ENCODE measurements at regions not wholly inside any gene's neighbourhood (a gene's known extent, or its start where the extent isn't known, plus 50 kb on each side); places are given as distances from the start of the nearest gene placed in this dataset.

DNA sequence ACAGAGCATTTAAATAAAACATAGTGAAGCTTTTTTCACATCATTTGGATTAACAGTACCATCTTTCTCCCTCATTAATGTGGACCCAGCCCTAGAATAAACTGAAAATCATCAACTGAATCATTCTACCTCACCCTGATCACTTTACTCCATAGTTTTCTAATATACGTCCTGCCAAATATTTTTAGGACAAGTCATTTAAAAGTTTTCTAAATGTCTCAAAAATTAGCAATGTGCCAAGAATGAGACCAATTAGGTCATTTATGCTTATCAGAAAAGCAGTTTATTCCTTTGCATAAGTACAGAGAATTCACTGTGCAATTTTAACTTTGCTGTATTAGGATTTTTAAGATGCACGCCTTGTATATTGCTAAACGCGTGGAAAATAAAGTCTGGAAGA, 284.4 kb downstream of the PIK3R1 start:
- intact Hi-C loops (cut with DNase I; ENCODE audit: low total_unique reads) = no loop called here
- Histone ChIP-seq H3K9me3 (peaks cover 0 to 17% (median 9%) of the 10 kb centered on the region in 3 donors), H3K27ac (no peak overlapping the region), H3K4me1 (peaks cover 0 to 16% (median 3%) of the 10 kb centered on the region in 4 donors), H3K4me3 (no peak overlapping the region), H3K36me3 (no peaks in the 10 kb centered on the region), H3K27me3 (no peaks in the 10 kb centered on the region)
- no peak for DNase-seq
- TF ChIP-seq, protein P1, sequence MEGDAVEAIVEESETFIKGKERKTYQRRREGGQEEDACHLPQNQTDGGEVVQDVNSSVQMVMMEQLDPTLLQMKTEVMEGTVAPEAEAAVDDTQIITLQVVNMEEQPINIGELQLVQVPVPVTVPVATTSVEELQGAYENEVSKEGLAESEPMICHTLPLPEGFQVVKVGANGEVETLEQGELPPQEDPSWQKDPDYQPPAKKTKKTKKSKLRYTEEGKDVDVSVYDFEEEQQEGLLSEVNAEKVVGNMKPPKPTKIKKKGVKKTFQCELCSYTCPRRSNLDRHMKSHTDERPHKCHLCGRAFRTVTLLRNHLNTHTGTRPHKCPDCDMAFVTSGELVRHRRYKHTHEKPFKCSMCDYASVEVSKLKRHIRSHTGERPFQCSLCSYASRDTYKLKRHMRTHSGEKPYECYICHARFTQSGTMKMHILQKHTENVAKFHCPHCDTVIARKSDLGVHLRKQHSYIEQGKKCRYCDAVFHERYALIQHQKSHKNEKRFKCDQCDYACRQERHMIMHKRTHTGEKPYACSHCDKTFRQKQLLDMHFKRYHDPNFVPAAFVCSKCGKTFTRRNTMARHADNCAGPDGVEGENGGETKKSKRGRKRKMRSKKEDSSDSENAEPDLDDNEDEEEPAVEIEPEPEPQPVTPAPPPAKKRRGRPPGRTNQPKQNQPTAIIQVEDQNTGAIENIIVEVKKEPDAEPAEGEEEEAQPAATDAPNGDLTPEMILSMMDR (IDR thresholded peaks at IDR 0.05) = no peak

GRCh38 chr5:68500813-68501212, 285.3 kb downstream of the PIK3R1 start:
- no peak for DNase-seq
- Histone ChIP-seq H3K4me1 (peaks cover 0 to 18% (median 3%) of the 10 kb centered on the region in 4 donors), H3K27ac (no peak overlapping the region), H3K9me3 (peaks cover 0 to 17% (median 9%) of the 10 kb centered on the region in 3 donors), H3K36me3 (no peaks in the 10 kb centered on the region), H3K27me3 (no peaks in the 10 kb centered on the region), H3K4me3 (no peak overlapping the region)
- TF ChIP-seq, protein P1 (IDR thresholded peaks at IDR 0.05) = no peak
- intact Hi-C loops (cut with DNase I; ENCODE audit: low total_unique reads) = no loop called here

DNA sequence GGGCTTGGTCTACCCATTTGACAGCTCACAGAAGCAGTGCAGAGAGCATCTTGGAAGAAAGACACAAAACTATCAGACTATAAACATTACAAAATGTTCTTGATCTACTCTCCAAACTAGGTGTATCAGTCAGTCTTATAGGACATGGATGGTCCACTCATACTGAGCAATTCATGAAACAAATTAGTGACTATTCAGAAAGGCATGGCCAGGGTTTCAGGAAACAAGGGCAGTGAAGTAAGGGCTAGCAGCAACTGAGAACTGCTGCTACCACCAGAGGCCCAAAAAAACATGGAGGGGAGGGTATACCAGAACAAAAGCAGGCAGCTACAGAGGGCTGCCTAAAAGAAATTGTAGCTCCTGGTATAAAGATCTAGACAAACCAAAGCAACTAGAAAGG, 287.0 kb downstream of the PIK3R1 start:
- intact Hi-C loops (cut with DNase I; ENCODE audit: low total_unique reads) = no loop called here
- no peaks in the 10 kb centered on the region for H3K27me3 ChIP-seq
- H3K4me3 ChIP-seq = no peak overlapping the region
- TF ChIP-seq, protein P1 (IDR thresholded peaks at IDR 0.05) = no peak
- H3K4me1 ChIP-seq = peaks cover 0 to 22% (median 6%) of the 10 kb centered on the region in 4 donors
- H3K36me3 ChIP-seq = no peaks in the 10 kb centered on the region
- no peak overlapping the region for H3K27ac ChIP-seq
- peaks cover 0 to 7% (median 6%) of the 10 kb centered on the region in 3 donors for H3K9me3 ChIP-seq
- DNase-seq = no peak

DNA sequence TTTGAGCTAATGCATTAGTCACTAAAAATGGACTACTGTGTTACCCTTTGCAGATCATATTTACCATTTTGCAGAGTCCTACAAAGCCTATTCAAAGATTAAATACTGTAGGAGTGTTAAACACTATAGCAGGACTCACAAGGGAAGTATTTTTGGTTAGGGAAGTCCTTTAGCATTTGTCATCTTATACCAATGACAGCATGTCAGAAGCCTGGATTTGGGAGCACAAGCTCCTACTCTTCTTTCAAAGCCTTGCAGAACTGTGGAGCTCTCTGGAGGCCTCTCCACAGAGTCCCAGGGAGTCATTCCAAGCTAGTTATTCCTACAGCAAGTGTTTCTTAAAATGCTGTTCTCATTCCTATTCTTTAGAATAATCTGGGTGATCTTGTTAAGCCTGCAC, 288.8 kb downstream of the PIK3R1 start:
- Histone ChIP-seq H3K4me3 (no peak overlapping the region), H3K27ac (no peak overlapping the region), H3K36me3 (no peaks in the 10 kb centered on the region), H3K9me3 (no peaks in the 10 kb centered on the region), H3K4me1 (peaks cover 0 to 22% (median 6%) of the 10 kb centered on the region in 4 donors), H3K27me3 (no peaks in the 10 kb centered on the region)
- intact Hi-C loops (cut with DNase I; ENCODE audit: low total_unique reads) = no loop called here
- TF ChIP-seq, protein P1 (IDR thresholded peaks at IDR 0.05) = no peak
- DNase-seq = no peak

DNA sequence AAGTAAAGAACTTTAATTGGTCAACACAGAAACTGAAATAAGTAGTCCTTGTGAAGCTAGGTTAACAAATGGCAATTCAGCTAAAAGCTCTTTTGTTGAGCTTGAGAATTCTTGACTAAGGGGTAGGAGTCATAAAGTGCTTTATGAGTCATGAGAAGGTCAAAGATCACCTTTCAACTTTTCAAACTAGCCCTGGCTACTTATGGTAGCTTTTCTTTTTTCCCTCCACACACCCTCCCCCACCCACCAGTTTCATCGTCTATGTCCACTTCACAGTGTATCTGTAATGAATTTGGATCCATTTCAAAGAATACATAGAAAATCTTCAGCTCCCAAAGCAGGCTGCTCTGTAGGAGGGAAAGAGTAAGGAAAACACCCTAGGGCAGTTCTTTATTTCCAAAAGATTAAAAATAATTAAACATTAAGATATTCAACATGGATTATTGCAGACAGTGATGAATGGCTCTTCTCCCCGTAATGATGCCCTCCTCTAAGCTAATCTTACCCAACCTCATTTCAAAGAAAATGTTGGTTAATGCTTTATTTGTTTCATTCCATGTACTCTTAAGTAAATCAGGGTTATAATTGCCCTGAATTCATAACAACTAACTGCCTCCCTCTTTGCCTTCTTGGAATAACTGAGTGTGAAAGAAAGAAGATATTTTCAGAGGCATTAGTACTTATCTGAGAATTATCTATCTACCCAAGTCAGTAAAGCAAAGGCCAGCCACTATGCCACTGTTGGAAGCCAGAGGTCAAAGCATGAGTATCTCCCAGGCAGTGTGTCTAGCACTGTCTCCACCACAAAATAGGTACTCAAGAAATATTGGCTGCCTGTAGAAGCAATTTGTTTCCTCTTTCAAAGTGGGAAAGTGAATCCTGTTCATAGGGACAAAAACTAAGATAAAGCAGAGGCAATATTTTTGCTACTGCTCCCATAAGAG, 290.6 kb downstream of the PIK3R1 start:
- Histone ChIP-seq H3K27me3 (no peaks in the 10 kb centered on the region), H3K4me3 (no peak overlapping the region), H3K36me3 (no peaks in the 10 kb centered on the region), H3K4me1 (peaks cover 0 to 7% (median 3%) of the 10 kb centered on the region in 4 donors), H3K27ac (no peak overlapping the region), H3K9me3 (no peaks in the 10 kb centered on the region)
- DNase-seq = no peak
- TF ChIP-seq, protein P1 (IDR thresholded peaks at IDR 0.05) = no peak
- intact Hi-C loops (cut with DNase I; ENCODE audit: low total_unique reads) = no loop called here
